ENCODE measurements at regions not wholly inside any gene's neighbourhood (a gene's known extent, or its start where the extent isn't known, plus 50 kb on each side); places are given as distances from the start of the nearest gene placed in this dataset.

GRCh38 chr2:105691947-105692390 is 52.7 kb upstream of the NCK2 start:
- Mint-ChIP-seq H3K27ac (no peak overlapping the region), H3K4me3 (no peak overlapping the region), H3K9me3 (no peaks in the 10 kb centered on the region), H3K27me3 (no peaks in the 10 kb centered on the region), H3K36me3 (no peaks in the 10 kb centered on the region), H3K4me1 (peaks cover 0 to 5% (median 3%) of the 10 kb centered on the region in 3 donors)
- ChIA-PET POLR2A (no interaction called here), CTCF (interaction anchor here in 1 of 2 donors (0.5 kb wide), 1 partner anchor 71 kb away, joined by 3 read pairs; no protein-coding TSS in a partner anchor)
- no peak overlapping the region for H3K27ac ChIP-seq (ENCODE audit: low read length)
- ATAC-seq (replicated peaks in 1 of 4) (no peak), DNase-seq (no peak)
- peaks cover 0 to 4% of the 10 kb centered on the region in 2 experiments for H3K27me3 ChIP-seq (replicated peaks in 1 of 2; ENCODE audit: control insufficient read depth in 2 of 2, extremely low read depth in 1 of 2, insufficient read depth in 2 of 2, low read length in 1 of 2)
- no peaks in the 10 kb centered on the region for H3K4me1 ChIP-seq (ENCODE audit: control insufficient read depth in 1 of 2, extremely low read depth in 1 of 2, insufficient read depth in 2 of 2, low read length in 2 of 2)
- 89% methylated on average over 5 of the region's 5 CpGs for WGBS (ENCODE audit: insufficient coverage)
- no peaks in the 10 kb centered on the region for H3K9me3 ChIP-seq
- H3K4me3 ChIP-seq (ENCODE audit: control insufficient read depth in 1 of 2, extremely low read depth in 1 of 2, low read length in 1 of 2): no peak overlapping the region
- H3K36me3 ChIP-seq (ENCODE audit: control insufficient read depth in 2 of 2, extremely low read depth in 1 of 2, insufficient read depth in 1 of 2, low read length in 1 of 2): no peaks in the 10 kb centered on the region

DNA sequence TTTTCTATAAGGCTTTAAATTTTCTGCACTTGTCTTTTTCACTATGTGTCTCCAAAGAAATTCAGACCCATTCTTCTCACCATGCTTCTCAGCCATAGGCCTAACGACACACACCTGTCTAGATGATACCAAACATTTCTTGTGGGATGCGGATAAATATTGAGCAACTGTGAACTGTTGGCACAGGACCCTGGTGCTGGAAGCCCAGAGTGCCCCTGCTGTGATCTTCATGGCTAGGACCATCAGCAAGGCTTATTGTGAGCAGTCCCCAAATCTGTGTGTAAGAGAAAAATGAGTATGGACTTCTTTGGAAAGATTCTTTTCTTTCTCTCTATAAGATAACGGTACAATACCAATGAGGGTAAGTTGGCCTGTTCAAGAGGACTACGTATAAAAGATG is 54.1 kb upstream of the NCK2 start:
- DNase-seq (no peak), ATAC-seq (replicated peaks in 1 of 4) (no peak)
- Histone ChIP-seq H3K4me3 (ENCODE audit: control insufficient read depth in 1 of 2, extremely low read depth in 1 of 2, low read length in 1 of 2) (no peak overlapping the region), H3K27me3 (replicated peaks in 1 of 2; ENCODE audit: control insufficient read depth in 2 of 2, extremely low read depth in 1 of 2, insufficient read depth in 2 of 2, low read length in 1 of 2) (peaks cover 0 to under 1% of the 10 kb centered on the region in 2 experiments), H3K27ac (ENCODE audit: low read length) (no peak overlapping the region), H3K4me1 (ENCODE audit: control insufficient read depth in 1 of 2, extremely low read depth in 1 of 2, insufficient read depth in 2 of 2, low read length in 2 of 2) (no peaks in the 10 kb centered on the region), H3K36me3 (ENCODE audit: control insufficient read depth in 2 of 2, extremely low read depth in 1 of 2, insufficient read depth in 1 of 2, low read length in 1 of 2) (no peaks in the 10 kb centered on the region), H3K9me3 (no peaks in the 10 kb centered on the region)
- WGBS (ENCODE audit: insufficient coverage): 100% methylated on average over 1 of the region's 4 CpGs
- no peak overlapping the region for H3K4me3 Mint-ChIP-seq
- POLR2A ChIA-PET: no interaction called here
- no peaks in the 10 kb centered on the region for H3K27me3 Mint-ChIP-seq
- no peak overlapping the region for H3K27ac Mint-ChIP-seq
- H3K9me3 Mint-ChIP-seq: no peaks in the 10 kb centered on the region
- CTCF ChIA-PET: no interaction called here
- H3K4me1 Mint-ChIP-seq: peaks cover 0 to 5% (median 3%) of the 10 kb centered on the region in 3 donors
- H3K36me3 Mint-ChIP-seq: no peaks in the 10 kb centered on the region

- CTCF ChIA-PET: no interaction called here
- no peaks in the 10 kb centered on the region for H3K36me3 Mint-ChIP-seq
- Histone ChIP-seq H3K36me3 (ENCODE audit: control insufficient read depth in 2 of 2, extremely low read depth in 1 of 2, insufficient read depth in 1 of 2, low read length in 1 of 2) (no peaks in the 10 kb centered on the region), H3K27me3 (replicated peaks in 1 of 2; ENCODE audit: control insufficient read depth in 2 of 2, extremely low read depth in 1 of 2, insufficient read depth in 2 of 2, low read length in 1 of 2) (no peaks in the 10 kb centered on the region), H3K4me3 (ENCODE audit: control insufficient read depth in 1 of 2, extremely low read depth in 1 of 2, low read length in 1 of 2) (no peak overlapping the region), H3K27ac (ENCODE audit: low read length) (no peak overlapping the region), H3K9me3 (no peaks in the 10 kb centered on the region), H3K4me1 (ENCODE audit: control insufficient read depth in 1 of 2, extremely low read depth in 1 of 2, insufficient read depth in 2 of 2, low read length in 2 of 2) (no peaks in the 10 kb centered on the region)
- no peak for ATAC-seq (replicated peaks in 1 of 4)
- no peaks in the 10 kb centered on the region for H3K27me3 Mint-ChIP-seq
- no peak overlapping the region for H3K27ac Mint-ChIP-seq
- H3K4me1 Mint-ChIP-seq: peaks cover 0 to 5% (median 3%) of the 10 kb centered on the region in 3 donors
- no peaks in the 10 kb centered on the region for H3K9me3 Mint-ChIP-seq
- POLR2A ChIA-PET: interaction anchor here in 1 of 2 donors (0.6 kb wide), 1 partner anchor 122 kb away, joined by 5 read pairs; no protein-coding TSS in a partner anchor
- no peak for DNase-seq
- WGBS (ENCODE audit: insufficient coverage): 91% methylated on average over 6 of the region's 7 CpGs
- no peak overlapping the region for H3K4me3 Mint-ChIP-seq
Measured at GRCh38 chr2:105689484-105689883, 55.2 kb upstream of the NCK2 start.

DNA sequence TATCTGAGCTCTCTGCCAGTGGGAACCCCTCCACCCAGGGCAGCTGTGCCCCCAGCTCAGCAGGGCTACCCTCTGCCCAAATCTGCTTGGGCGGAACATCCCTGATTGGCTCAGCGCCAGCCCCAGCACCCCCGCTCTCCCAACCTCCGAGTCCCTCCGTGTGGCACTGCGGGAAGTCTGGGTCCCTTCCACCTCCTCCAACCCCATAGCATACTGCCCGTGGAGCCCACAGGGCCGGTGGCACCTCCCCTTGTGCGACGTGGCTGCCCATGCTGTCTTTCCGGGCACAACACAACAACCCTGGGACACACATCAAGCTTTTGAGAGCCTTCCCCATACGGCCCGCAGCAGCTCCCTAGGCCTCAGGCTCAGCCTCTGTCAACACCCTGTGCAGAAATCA is 55.8 kb upstream of the NCK2 start:
- H3K27me3 ChIP-seq (replicated peaks in 1 of 2; ENCODE audit: control insufficient read depth in 2 of 2, extremely low read depth in 1 of 2, insufficient read depth in 2 of 2, low read length in 1 of 2): no peaks in the 10 kb centered on the region
- Mint-ChIP-seq H3K27ac (no peak overlapping the region), H3K4me3 (no peak overlapping the region), H3K36me3 (no peaks in the 10 kb centered on the region), H3K4me1 (peaks cover 0 to 5% (median 3%) of the 10 kb centered on the region in 3 donors), H3K9me3 (no peaks in the 10 kb centered on the region), H3K27me3 (no peaks in the 10 kb centered on the region)
- no peaks in the 10 kb centered on the region for H3K4me1 ChIP-seq (ENCODE audit: control insufficient read depth in 1 of 2, extremely low read depth in 1 of 2, insufficient read depth in 2 of 2, low read length in 2 of 2)
- H3K9me3 ChIP-seq: no peaks in the 10 kb centered on the region
- H3K27ac ChIP-seq (ENCODE audit: low read length): no peak overlapping the region
- ChIA-PET POLR2A (interaction anchor here in 1 of 2 donors (0.6 kb wide), 1 partner anchor 122 kb away, joined by 5 read pairs; no protein-coding TSS in a partner anchor), CTCF (no interaction called here)
- 92% methylated on average over 11 of the region's 13 CpGs for WGBS (ENCODE audit: insufficient coverage)
- ATAC-seq (replicated peaks in 1 of 4) (no peak), DNase-seq (no peak)
- no peaks in the 10 kb centered on the region for H3K36me3 ChIP-seq (ENCODE audit: control insufficient read depth in 2 of 2, extremely low read depth in 1 of 2, insufficient read depth in 1 of 2, low read length in 1 of 2)
- H3K4me3 ChIP-seq (ENCODE audit: control insufficient read depth in 1 of 2, extremely low read depth in 1 of 2, low read length in 1 of 2): no peak overlapping the region

GRCh38 chr2:105686588-105686987 is 58.1 kb upstream of the NCK2 start:
- ChIA-PET POLR2A (no interaction called here), CTCF (interaction anchor here in 1 of 2 donors (0.6 kb wide), 1 partner anchor 38 kb away, joined by 3 read pairs; no protein-coding TSS in a partner anchor)
- no peaks in the 10 kb centered on the region for H3K27me3 ChIP-seq (replicated peaks in 1 of 2; ENCODE audit: control insufficient read depth in 2 of 2, extremely low read depth in 1 of 2, insufficient read depth in 2 of 2, low read length in 1 of 2)
- H3K27ac Mint-ChIP-seq: peak overlapping the region in 1 of 2 donors; percentile 7
- WGBS (ENCODE audit: insufficient coverage): 100% methylated on average over 2 of the region's 5 CpGs
- no peaks in the 10 kb centered on the region for H3K27me3 Mint-ChIP-seq
- no peak for DNase-seq
- no peak for ATAC-seq (replicated peaks in 1 of 4)
- no peaks in the 10 kb centered on the region for H3K9me3 ChIP-seq
- H3K9me3 Mint-ChIP-seq: no peaks in the 10 kb centered on the region
- H3K36me3 ChIP-seq (ENCODE audit: control insufficient read depth in 2 of 2, extremely low read depth in 1 of 2, insufficient read depth in 1 of 2, low read length in 1 of 2): no peaks in the 10 kb centered on the region
- peaks cover 0 to 7% (median 5%) of the 10 kb centered on the region in 3 donors for H3K4me1 Mint-ChIP-seq
- no peak overlapping the region for H3K4me3 ChIP-seq (ENCODE audit: control insufficient read depth in 1 of 2, extremely low read depth in 1 of 2, low read length in 1 of 2)
- H3K4me3 Mint-ChIP-seq: no peak overlapping the region
- H3K27ac ChIP-seq (ENCODE audit: low read length): no peak overlapping the region
- no peaks in the 10 kb centered on the region for H3K36me3 Mint-ChIP-seq
- no peaks in the 10 kb centered on the region for H3K4me1 ChIP-seq (ENCODE audit: control insufficient read depth in 1 of 2, extremely low read depth in 1 of 2, insufficient read depth in 2 of 2, low read length in 2 of 2)

- no peaks in the 10 kb centered on the region for H3K9me3 Mint-ChIP-seq
- Histone ChIP-seq H3K27ac (ENCODE audit: low read length) (no peak overlapping the region), H3K4me1 (ENCODE audit: control insufficient read depth in 1 of 2, extremely low read depth in 1 of 2, insufficient read depth in 2 of 2, low read length in 2 of 2) (no peaks in the 10 kb centered on the region), H3K4me3 (ENCODE audit: control insufficient read depth in 1 of 2, extremely low read depth in 1 of 2, low read length in 1 of 2) (no peak overlapping the region), H3K36me3 (ENCODE audit: control insufficient read depth in 2 of 2, extremely low read depth in 1 of 2, insufficient read depth in 1 of 2, low read length in 1 of 2) (no peaks in the 10 kb centered on the region), H3K9me3 (no peaks in the 10 kb centered on the region), H3K27me3 (replicated peaks in 1 of 2; ENCODE audit: control insufficient read depth in 2 of 2, extremely low read depth in 1 of 2, insufficient read depth in 2 of 2, low read length in 1 of 2) (peaks cover 0 to 4% of the 10 kb centered on the region in 2 experiments)
- H3K4me1 Mint-ChIP-seq: peaks cover 6 to 12% (median 8%) of the 10 kb centered on the region in 3 donors
- no peak overlapping the region for H3K4me3 Mint-ChIP-seq
- CTCF ChIA-PET: no interaction called here
- peaks cover 0 to 6% of the 10 kb centered on the region in 2 donors for H3K27me3 Mint-ChIP-seq
- ATAC-seq (replicated peaks in 1 of 4) (no peak), DNase-seq (no peak)
- H3K27ac Mint-ChIP-seq: no peak overlapping the region
- H3K36me3 Mint-ChIP-seq: no peaks in the 10 kb centered on the region
- POLR2A ChIA-PET: no interaction called here
Measured at GRCh38 chr2:105683011-105683492, 61.7 kb upstream of the NCK2 start.

DNA sequence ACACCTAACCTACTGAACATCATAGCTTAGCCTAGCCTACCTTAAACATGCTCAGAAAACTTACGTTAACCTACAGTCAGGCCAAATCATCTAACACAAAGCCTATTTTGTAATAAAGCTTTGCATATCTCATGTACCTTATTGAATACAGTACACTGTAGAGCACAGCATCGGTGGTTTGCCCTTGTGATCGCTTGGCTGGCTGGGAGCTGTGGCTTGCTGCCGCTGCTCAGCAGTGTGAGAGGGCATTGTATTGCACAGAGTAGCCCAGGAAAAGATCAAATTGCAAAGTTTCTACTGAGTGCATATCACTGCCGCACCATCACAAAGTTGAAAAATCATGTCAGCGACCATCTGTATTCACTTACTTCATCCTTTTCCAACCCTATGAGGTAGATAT is 62.3 kb upstream of the NCK2 start:
- CTCF ChIA-PET: no interaction called here
- H3K27me3 ChIP-seq (replicated peaks in 1 of 2; ENCODE audit: control insufficient read depth in 2 of 2, extremely low read depth in 1 of 2, insufficient read depth in 2 of 2, low read length in 1 of 2): peaks cover 0 to 4% of the 10 kb centered on the region in 2 experiments
- H3K9me3 ChIP-seq: no peaks in the 10 kb centered on the region
- POLR2A ChIA-PET: no interaction called here
- ATAC-seq (replicated peaks in 1 of 4): no peak
- no peak overlapping the region for H3K4me3 ChIP-seq (ENCODE audit: control insufficient read depth in 1 of 2, extremely low read depth in 1 of 2, low read length in 1 of 2)
- no peak overlapping the region for H3K27ac ChIP-seq (ENCODE audit: low read length)
- no peaks in the 10 kb centered on the region for H3K4me1 ChIP-seq (ENCODE audit: control insufficient read depth in 1 of 2, extremely low read depth in 1 of 2, insufficient read depth in 2 of 2, low read length in 2 of 2)
- Mint-ChIP-seq H3K36me3 (no peaks in the 10 kb centered on the region), H3K9me3 (no peaks in the 10 kb centered on the region), H3K27ac (no peak overlapping the region), H3K27me3 (peaks cover 0 to 6% of the 10 kb centered on the region in 2 donors), H3K4me1 (peaks cover 6 to 12% (median 10%) of the 10 kb centered on the region in 3 donors), H3K4me3 (no peak overlapping the region)
- no peak for DNase-seq
- WGBS (ENCODE audit: insufficient coverage): 90% methylated on average over 4 of the region's 6 CpGs
- H3K36me3 ChIP-seq (ENCODE audit: control insufficient read depth in 2 of 2, extremely low read depth in 1 of 2, insufficient read depth in 1 of 2, low read length in 1 of 2): no peaks in the 10 kb centered on the region
